Medulla oblongata (tissue), 1 donor: ENCODE measurements at regions not wholly inside any gene's neighbourhood (a gene's known extent, or its start where the extent isn't known, plus 50 kb on each side); places are given as distances from the start of the nearest gene placed in this dataset.

ENCODE experiments used
- DNase-seq: peaks from one replicate; pipeline ENCODE4 v3.0.0-alpha.2; 2015; ENCODE audit errors: extremely low spot score

GRCh38 chr13:103218253-103218652 lies 152.0 kb upstream of the SLC10A2 start:
- DNase-seq = no peak

DNA sequence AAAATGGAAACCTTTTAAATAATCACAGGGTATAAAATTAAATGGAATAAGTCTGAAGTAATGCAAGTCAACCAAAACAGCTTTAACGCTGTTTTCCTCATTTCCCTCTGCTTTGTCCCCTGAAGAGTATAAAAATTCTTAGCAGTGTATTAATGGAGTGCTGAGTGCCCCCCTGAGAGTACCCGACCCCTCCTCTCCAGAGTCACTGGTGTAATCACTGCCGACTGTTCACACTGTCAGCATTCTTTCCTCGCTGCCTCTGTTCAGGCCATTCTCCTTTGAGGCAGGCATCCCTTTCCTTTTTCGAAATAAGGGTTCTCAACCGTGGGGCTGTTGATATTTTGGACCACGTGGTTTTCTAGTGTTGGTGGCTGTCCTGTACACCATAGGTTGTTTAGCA lies 146.9 kb upstream of the SLC10A2 start:
- no peak for DNase-seq

DNA sequence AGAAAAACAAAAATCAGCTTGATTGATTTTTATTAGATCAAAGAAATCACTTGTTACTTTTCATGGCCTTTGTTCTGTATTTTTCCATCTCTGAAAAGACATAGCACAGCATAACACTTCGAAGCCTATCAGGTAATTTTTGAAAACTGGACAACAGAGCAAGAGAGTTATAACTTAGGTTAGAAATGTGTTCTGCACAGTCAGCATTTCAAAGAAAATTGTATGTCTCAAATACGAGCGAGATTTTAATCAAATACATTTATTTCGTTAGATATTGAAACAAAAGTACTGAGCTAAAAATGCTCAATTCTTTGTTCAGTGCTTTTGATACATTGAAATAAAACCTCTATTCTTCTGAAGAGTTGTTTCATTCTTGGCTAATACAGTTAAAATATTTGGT lies 144.1 kb upstream of the SLC10A2 start:
- no peak for DNase-seq

DNA sequence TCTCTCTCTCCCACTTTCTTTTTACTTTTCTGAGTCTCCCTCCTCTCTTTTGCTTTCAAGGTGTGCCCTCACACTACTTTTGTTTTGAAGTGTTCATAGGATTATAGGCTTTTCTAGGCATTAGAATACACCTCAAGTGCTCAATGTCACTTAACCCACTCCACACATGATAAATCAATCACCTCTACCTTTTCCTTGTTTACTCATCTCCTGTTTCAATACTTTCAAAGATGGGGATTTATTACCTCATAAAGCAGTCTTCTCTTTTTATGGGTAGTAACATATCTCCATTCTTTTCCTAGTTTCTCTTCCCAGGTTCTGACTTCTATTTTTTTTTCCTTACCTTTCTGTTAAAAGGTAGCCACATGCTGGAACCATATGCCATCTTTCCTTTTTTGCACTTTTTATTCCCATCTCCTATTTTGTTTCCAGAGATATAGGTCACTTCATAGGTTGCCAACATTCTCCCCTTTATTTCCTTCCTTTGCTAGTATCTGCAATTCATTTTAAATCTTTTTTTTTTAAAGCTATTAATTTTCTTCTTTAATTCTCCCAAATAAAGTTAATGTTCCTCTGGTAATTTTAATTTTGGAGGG lies 137.6 kb upstream of the SLC10A2 start:
- no peak for DNase-seq

DNA sequence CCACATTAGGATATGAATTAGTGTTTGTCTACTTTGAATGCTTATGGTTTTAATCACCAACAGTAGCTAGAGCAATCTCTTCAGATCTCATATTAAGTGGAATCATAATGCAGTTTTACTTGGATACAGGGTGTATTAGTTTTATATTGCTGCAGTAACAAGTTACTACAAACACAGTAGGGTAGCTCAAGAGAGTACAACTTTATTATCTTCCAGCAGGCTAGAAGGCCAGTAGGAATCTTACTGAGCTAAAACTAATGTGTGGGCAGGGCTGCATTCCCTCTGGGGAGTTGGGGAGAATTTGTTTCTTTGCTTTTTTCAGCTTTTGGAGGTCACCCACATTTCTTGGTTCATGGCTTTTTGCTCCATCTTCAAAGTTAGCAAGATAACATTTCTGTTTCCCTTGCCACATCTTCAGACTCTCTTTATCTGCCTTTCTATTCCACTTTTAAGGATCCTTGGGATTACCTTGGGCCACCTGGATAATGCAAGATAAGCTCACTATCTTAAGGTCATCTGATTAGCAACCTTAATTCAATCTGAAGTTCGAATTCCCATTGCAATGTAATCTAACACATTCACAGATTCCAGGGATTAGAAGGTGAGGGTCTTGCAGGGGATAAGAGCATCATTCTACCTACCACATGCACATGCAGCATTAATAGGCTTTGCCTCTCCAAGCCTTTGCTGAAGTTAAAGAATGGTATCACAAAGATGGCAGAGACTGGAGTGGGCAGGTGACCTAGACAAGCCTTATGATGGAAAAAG lies 134.1 kb upstream of the SLC10A2 start:
- DNase-seq = no peak

DNA sequence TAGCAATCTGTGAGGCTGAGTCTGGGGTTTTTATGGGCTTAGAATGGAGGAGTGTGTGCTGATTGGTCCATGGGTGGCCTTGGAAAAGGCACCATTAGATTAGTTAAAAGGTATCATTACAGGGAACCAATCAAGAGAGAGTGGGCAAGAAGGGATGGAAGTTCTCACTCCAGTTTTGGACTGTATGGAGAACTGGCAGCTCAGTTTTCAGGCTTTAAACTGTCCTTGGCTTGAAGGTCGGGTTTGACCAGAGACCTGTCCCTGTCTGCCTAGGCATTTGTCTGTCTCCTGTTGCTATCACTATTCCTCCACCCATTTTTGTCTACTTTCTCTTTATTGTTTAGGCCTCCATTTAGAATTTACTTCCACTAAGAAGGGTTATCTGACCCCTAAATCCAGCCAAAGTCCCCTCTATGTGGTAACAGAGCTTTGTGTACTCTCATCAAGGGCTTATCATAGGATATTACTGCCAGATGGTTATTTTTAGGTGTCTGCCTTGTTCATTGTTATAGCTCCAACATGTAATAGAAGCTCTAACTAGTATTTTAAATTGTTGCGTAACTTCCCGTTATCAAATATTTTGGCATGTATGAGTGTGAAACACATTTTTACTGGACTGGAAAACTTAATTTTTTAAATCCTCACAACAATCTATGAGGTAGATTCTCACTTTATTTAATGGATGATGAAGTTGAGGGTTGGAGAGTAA lies 133.3 kb upstream of the SLC10A2 start:
- DNase-seq = no peak

- DNase-seq = no peak
Observed at GRCh38 chr13:103196356-103196755, 130.1 kb upstream of the SLC10A2 start.

DNA sequence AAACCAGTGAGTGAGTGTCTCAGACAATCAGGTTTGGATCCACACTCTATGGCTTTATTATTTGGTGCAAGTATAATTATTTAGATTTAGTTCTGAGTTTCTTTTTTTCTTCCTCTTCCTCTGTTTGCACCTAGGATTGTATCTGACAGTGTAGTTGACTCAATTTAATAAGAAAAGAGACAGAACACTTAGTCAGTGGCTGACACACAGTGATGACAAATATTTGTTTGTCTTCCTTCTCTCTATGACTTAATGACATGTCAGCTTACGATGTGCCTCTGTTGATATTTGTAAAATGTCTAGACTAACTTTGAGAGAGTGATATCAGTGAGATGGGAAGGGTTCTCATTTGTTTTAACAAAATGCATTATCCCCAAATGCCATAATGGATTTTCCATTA lies 129.5 kb upstream of the SLC10A2 start:
- no peak for DNase-seq

DNA sequence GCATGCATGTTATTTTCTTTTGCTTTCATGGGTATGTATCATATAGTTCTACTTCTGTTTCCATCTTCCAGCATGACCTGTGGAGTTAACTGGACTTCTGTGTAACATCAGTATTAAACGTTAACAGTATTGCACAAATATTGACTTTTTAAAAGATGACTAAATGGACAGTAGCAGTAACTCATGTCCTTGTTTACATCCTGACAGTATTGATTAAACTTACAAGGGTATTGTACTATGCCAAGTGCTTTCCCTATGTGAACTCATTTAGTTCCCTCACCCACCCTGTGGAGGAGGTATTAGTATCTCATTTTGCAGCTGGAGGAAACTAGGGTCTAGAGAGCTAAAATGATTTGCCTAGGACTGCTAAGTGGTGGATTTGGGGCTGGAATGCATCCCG lies 128.7 kb upstream of the SLC10A2 start:
- no peak for DNase-seq

DNA sequence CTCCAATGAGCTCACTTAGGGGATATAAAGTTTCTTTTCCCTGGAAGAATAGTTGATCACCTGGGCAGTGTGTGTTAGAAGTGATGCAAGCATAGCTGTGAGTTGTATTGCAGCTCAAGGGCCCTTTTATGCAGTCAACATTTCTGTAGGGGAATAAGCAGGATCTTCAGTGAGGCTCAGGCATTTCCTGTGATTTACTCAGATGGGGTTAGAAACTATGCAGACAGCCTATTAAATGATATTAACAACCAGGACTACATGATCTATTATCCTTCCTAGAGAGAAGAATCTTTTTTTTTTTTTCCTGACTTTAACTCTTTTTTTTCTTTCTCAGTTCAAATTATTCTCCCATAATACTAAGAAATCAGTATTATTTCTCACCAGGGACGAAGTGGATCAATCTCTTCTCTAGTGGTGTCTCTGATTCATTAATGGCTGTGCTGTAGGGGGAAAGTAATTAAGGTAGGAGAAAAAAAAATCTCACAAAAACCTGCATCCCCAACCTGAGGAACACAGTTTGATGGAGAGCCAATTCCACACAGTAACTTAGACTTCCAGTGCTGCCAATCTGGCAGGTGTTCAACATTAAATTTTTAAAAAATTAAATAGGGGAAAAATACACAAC lies 126.4 kb upstream of the SLC10A2 start:
- no peak for DNase-seq

- no peak for DNase-seq
Observed at GRCh38 chr13:103190841-103191240, 124.6 kb upstream of the SLC10A2 start.

DNA sequence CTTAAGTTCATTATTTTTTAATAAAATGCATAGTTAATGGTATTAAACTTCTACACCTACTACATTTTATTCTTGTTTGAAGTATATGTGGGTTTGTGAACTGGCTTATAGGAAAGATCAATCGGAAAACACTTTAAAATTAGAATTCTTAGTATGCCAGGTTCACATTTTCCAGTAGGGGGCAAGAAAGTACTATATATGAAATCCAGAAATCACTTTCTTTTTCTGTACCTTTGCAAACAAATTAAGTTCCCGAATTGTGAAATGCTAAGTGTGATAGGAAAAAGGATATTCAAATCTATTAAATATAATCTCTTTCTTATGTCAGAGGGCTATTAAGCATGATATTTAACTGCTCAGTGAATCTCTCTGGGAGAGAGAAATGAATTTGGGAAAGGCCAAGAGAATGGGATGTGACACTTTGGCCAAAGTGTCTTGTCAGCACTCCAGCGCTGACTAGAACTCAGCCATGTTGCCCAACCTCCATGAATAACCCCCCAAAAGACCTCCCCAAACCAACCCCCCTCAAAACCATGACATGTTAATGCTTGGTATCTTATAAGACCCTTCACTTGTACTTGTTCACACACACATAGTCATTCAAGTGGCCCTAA lies 122.6 kb upstream of the SLC10A2 start:
- peak; percentile 39 for DNase-seq

- DNase-seq = peak; percentile 6
Observed at GRCh38 chr13:103187721-103188156, 121.5 kb upstream of the SLC10A2 start.

GRCh38 chr13:103184413-103184812 lies 118.2 kb upstream of the SLC10A2 start:
- DNase-seq = no peak

GRCh38 chr13:103178986-103179943 lies 113.0 kb upstream of the SLC10A2 start:
- no peak for DNase-seq

GRCh38 chr13:103174966-103175365 lies 108.7 kb upstream of the SLC10A2 start:
- no peak for DNase-seq

- DNase-seq = no peak
Observed at GRCh38 chr13:103168901-103169508, 102.8 kb upstream of the SLC10A2 start.

DNA sequence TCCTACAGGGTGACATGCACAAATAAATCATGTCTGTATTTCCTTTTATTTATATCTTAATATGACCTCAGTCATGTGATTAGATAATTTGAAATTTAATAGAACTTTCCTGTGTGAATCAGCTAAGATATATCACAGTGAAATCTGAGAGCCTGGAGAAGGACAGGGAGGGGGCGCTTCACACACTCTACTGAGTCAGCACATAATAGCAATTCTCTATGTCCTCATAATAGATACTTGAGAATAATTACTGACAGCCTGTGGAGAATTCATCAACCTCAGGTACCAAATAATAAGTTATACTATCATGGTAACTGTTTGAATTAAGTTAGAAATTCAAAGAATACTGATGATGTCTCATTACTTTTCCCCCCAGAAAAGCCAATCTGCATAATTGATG lies 98.0 kb upstream of the SLC10A2 start:
- no peak for DNase-seq

GRCh38 chr13:103161476-103161875 lies 95.3 kb upstream of the SLC10A2 start:
- DNase-seq = no peak

GRCh38 chr13:103157434-103158145 lies 91.4 kb upstream of the SLC10A2 start:
- DNase-seq = no peak
